ENCODE measurements at regions not wholly inside any gene's neighbourhood (a gene's known extent, or its start where the extent isn't known, plus 50 kb on each side); places are given as distances from the start of the nearest gene placed in this dataset.

- Histone ChIP-seq H3K4me2 (ENCODE audit: low read depth, low read length, poor library complexity, severe bottlenecking) (no peak overlapping the region), H3K4me1 (ENCODE audit: insufficient read depth, low read length, poor library complexity, severe bottlenecking) (no peaks in the 10 kb centered on the region), H3K79me2 (ENCODE audit: insufficient read depth, low read length) (no peaks in the 10 kb centered on the region), H3K9me3 (ENCODE audit: insufficient read depth, low read depth, low read length) (peaks cover 3% of the 10 kb centered on the region; the same call in 1 of the 2 replicates), H3K9me2 (replicated peaks; ENCODE audit: low read depth, low read length) (no peaks in the 10 kb centered on the region), H2AFZ (ENCODE audit: low read length) (no peak overlapping the region), H3K27me3 (ENCODE audit: insufficient read depth, low read length, poor library complexity, severe bottlenecking) (no peaks in the 10 kb centered on the region), H3K36me3 (ENCODE audit: insufficient read depth, low read length) (no peaks in the 10 kb centered on the region), H4K20me1 (ENCODE audit: insufficient read depth, low read length, poor library complexity, severe bottlenecking) (no peaks in the 10 kb centered on the region), H3K4me3 (ENCODE audit: low read length, poor library complexity, severe bottlenecking) (no peak overlapping the region), H3K9ac (ENCODE audit: low read depth, low read length, poor library complexity, severe bottlenecking) (no peak overlapping the region), H3F3A (ENCODE audit: low read depth) (no peaks in the 10 kb centered on the region)
- TF ChIP-seq EZH2phosphoT487 (IDR thresholded peaks at IDR 0.05; ENCODE audit: borderline replicate concordance), result no peak
- TF ChIP-seq CTCF (conservative IDR thresholded peaks at IDR 0.05; ENCODE audit: low read length), result no peak
Measured at GRCh38 chr9:108323615-108324014, 532.2 kb downstream of the ACTL7B start.

- Histone ChIP-seq H3K4me2 (ENCODE audit: low read depth, low read length, poor library complexity, severe bottlenecking) (no peak overlapping the region), H3K79me2 (ENCODE audit: insufficient read depth, low read length) (no peaks in the 10 kb centered on the region), H3K4me1 (ENCODE audit: insufficient read depth, low read length, poor library complexity, severe bottlenecking) (no peaks in the 10 kb centered on the region), H4K20me1 (ENCODE audit: insufficient read depth, low read length, poor library complexity, severe bottlenecking) (no peaks in the 10 kb centered on the region), H3K9me2 (replicated peaks; ENCODE audit: low read depth, low read length) (no peaks in the 10 kb centered on the region), H3K27me3 (ENCODE audit: insufficient read depth, low read length, poor library complexity, severe bottlenecking) (no peaks in the 10 kb centered on the region), H2AFZ (ENCODE audit: low read length) (no peak overlapping the region), H3K4me3 (ENCODE audit: low read length, poor library complexity, severe bottlenecking) (no peak overlapping the region), H3F3A (ENCODE audit: low read depth) (no peaks in the 10 kb centered on the region), H3K9me3 (ENCODE audit: insufficient read depth, low read depth, low read length) (peaks cover 5% of the 10 kb centered on the region; the same call in 1 of the 2 replicates), H3K9ac (ENCODE audit: low read depth, low read length, poor library complexity, severe bottlenecking) (no peak overlapping the region), H3K36me3 (ENCODE audit: insufficient read depth, low read length) (no peaks in the 10 kb centered on the region)
- TF ChIP-seq CTCF (conservative IDR thresholded peaks at IDR 0.05; ENCODE audit: low read length) (no peak), EZH2phosphoT487 (IDR thresholded peaks at IDR 0.05; ENCODE audit: borderline replicate concordance) (no peak)
Measured at GRCh38 chr9:108322326-108323098, 533.3 kb downstream of the ACTL7B start.

DNA sequence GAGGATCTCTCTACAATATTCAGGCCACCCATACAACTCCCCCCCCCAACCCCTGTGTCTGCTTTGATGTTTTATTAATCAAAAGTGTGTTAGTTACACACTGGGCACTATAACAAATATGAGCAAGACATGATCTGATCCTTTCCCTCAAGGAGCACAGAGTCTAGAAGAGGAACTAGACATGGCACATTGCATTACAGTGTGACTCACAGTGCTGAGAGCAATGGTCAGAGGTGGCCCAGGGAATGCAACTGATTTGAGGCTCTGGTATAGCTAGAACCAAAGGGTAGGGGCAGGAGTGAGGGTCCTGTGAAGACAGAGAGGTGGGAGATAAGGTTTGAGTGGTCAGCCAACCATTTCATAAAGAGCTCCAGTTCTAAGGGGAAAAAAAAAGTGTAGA, 539.2 kb downstream of the ACTL7B start:
- Histone ChIP-seq H3K9ac (ENCODE audit: low read depth, low read length, poor library complexity, severe bottlenecking) (no peak overlapping the region), H3F3A (ENCODE audit: low read depth) (no peaks in the 10 kb centered on the region), H3K27me3 (ENCODE audit: insufficient read depth, low read length, poor library complexity, severe bottlenecking) (no peaks in the 10 kb centered on the region), H3K4me3 (ENCODE audit: low read length, poor library complexity, severe bottlenecking) (no peak overlapping the region), H3K9me2 (replicated peaks; ENCODE audit: low read depth, low read length) (no peaks in the 10 kb centered on the region), H3K79me2 (ENCODE audit: insufficient read depth, low read length) (no peaks in the 10 kb centered on the region), H4K20me1 (ENCODE audit: insufficient read depth, low read length, poor library complexity, severe bottlenecking) (no peaks in the 10 kb centered on the region), H2AFZ (ENCODE audit: low read length) (no peak overlapping the region), H3K4me1 (ENCODE audit: insufficient read depth, low read length, poor library complexity, severe bottlenecking) (no peaks in the 10 kb centered on the region), H3K36me3 (ENCODE audit: insufficient read depth, low read length) (no peaks in the 10 kb centered on the region), H3K9me3 (ENCODE audit: insufficient read depth, low read depth, low read length) (0 out of 2 replicates have a peak, but pooled peaks cover 2% of the 10 kb centered on the region), H3K4me2 (ENCODE audit: low read depth, low read length, poor library complexity, severe bottlenecking) (no peak overlapping the region)
- TF ChIP-seq CTCF (conservative IDR thresholded peaks at IDR 0.05; ENCODE audit: low read length) (no peak), EZH2phosphoT487 (IDR thresholded peaks at IDR 0.05; ENCODE audit: borderline replicate concordance) (no peak)

Data from Loucy (cell line).